Panc1 (cell line): ENCODE measurements at regions not wholly inside any gene's neighbourhood (a gene's known extent, or its start where the extent isn't known, plus 50 kb on each side); places are given as distances from the start of the nearest gene placed in this dataset.

Experiments used
- CTCF ChIP-seq: fragments of 450-650 bp; IDR thresholded peaks from 2 replicates; pipeline ENCODE4 v1.5.1; 2017; ENCODE audit warnings: mild to moderate bottlenecking
- POLR2AphosphoS5 ChIP-seq: IDR thresholded peaks from 2 replicates; pipeline ENCODE4 v1.6.1; 2012; ENCODE audit warnings: mild to moderate bottlenecking, low read depth, low read length, moderate library complexity

- no peak for TF ChIP-seq CTCF
- no peak for TF ChIP-seq POLR2AphosphoS5
Observed at GRCh38 chr1:5245348-5245747, 590.9 kb downstream of the AJAP1 start.
